ENCODE measurements at regions not wholly inside any gene's neighbourhood (a gene's known extent, or its start where the extent isn't known, plus 50 kb on each side); places are given as distances from the start of the nearest gene placed in this dataset.

GRCh38 chr16:9141813-9142212, 50.4 kb downstream of the HAPSTR1 start:
- no peak for TF ChIP-seq CTCF (IDR thresholded peaks at IDR 0.05; ENCODE audit: extremely low read depth, missing control alignments)
- no peak for DNase-seq (ENCODE audit: low spot score)

GRCh38 chr16:9144106-9144505, 52.7 kb downstream of the HAPSTR1 start:
- DNase-seq (ENCODE audit: low spot score), result no peak
- no peak for TF ChIP-seq CTCF (IDR thresholded peaks at IDR 0.05; ENCODE audit: extremely low read depth, missing control alignments)

- no peak for DNase-seq (ENCODE audit: low spot score)
- no peak for TF ChIP-seq CTCF (IDR thresholded peaks at IDR 0.05; ENCODE audit: extremely low read depth, missing control alignments)
These were observed 57.1 kb downstream of the HAPSTR1 start for GRCh38 chr16:9148374-9149015.

- TF ChIP-seq CTCF (IDR thresholded peaks at IDR 0.05; ENCODE audit: extremely low read depth, missing control alignments), result no peak
- DNase-seq (ENCODE audit: low spot score), result no peak
These were observed 59.6 kb downstream of the HAPSTR1 start for GRCh38 chr16:9151074-9151473.

GRCh38 chr16:9151597-9151996, 60.2 kb downstream of the HAPSTR1 start:
- no peak for DNase-seq (ENCODE audit: low spot score)
- no peak for TF ChIP-seq CTCF (IDR thresholded peaks at IDR 0.05; ENCODE audit: extremely low read depth, missing control alignments)

- TF ChIP-seq CTCF (IDR thresholded peaks at IDR 0.05; ENCODE audit: extremely low read depth, missing control alignments), result no peak
These were observed 61.4 kb downstream of the HAPSTR1 start for GRCh38 chr16:9152649-9153501.

GRCh38 chr16:9153502-9153864, 62.0 kb downstream of the HAPSTR1 start:
- no peak for DNase-seq (ENCODE audit: low spot score)
- TF ChIP-seq CTCF (IDR thresholded peaks at IDR 0.05; ENCODE audit: extremely low read depth, missing control alignments), result no peak

More at GRCh38 chr16:9152649-9153501, 61.4 kb downstream of the HAPSTR1 start:
- DNase-seq (ENCODE audit: low spot score), result no peak

All from GM20000 (cell line).